ENCODE measurements at regions not wholly inside any gene's neighbourhood (a gene's known extent, or its start where the extent isn't known, plus 50 kb on each side); places are given as distances from the start of the nearest gene placed in this dataset.

DNA sequence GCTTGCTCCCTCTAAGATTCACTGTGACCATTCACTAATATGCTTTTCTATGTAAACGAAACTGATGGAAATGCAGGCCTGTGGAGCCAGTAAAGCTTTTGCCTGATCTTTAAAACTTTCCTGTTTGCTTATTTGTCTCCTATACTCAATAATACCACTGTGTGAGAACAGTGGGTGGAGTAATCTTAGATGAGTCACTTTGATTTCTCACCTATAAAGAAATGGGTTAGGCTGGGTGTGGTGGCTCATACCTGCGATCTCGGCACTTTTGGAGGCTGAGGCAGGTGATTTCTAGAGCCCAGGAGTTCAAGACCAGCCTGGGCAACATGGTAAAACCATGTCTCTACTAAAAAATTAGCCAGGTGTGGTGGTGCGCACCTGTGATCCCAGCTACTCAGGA lies 70.8 kb downstream of the RWDD3 start:
- TF ChIP-seq, protein P1, sequence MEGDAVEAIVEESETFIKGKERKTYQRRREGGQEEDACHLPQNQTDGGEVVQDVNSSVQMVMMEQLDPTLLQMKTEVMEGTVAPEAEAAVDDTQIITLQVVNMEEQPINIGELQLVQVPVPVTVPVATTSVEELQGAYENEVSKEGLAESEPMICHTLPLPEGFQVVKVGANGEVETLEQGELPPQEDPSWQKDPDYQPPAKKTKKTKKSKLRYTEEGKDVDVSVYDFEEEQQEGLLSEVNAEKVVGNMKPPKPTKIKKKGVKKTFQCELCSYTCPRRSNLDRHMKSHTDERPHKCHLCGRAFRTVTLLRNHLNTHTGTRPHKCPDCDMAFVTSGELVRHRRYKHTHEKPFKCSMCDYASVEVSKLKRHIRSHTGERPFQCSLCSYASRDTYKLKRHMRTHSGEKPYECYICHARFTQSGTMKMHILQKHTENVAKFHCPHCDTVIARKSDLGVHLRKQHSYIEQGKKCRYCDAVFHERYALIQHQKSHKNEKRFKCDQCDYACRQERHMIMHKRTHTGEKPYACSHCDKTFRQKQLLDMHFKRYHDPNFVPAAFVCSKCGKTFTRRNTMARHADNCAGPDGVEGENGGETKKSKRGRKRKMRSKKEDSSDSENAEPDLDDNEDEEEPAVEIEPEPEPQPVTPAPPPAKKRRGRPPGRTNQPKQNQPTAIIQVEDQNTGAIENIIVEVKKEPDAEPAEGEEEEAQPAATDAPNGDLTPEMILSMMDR (conservative IDR thresholded peaks at IDR 0.05; ENCODE audit: low read depth, low read length): no peak
- TF ChIP-seq EZH2 (IDR thresholded peaks at IDR 0.05; ENCODE audit: low read length, unreplicated experiment): no peak
